ENCODE measurements at regions not wholly inside any gene's neighbourhood (a gene's known extent, or its start where the extent isn't known, plus 50 kb on each side); places are given as distances from the start of the nearest gene placed in this dataset.

GRCh38 chr10:71077796-71078453, 134.4 kb upstream of the UNC5B start:
- TF ChIP-seq, protein P1, sequence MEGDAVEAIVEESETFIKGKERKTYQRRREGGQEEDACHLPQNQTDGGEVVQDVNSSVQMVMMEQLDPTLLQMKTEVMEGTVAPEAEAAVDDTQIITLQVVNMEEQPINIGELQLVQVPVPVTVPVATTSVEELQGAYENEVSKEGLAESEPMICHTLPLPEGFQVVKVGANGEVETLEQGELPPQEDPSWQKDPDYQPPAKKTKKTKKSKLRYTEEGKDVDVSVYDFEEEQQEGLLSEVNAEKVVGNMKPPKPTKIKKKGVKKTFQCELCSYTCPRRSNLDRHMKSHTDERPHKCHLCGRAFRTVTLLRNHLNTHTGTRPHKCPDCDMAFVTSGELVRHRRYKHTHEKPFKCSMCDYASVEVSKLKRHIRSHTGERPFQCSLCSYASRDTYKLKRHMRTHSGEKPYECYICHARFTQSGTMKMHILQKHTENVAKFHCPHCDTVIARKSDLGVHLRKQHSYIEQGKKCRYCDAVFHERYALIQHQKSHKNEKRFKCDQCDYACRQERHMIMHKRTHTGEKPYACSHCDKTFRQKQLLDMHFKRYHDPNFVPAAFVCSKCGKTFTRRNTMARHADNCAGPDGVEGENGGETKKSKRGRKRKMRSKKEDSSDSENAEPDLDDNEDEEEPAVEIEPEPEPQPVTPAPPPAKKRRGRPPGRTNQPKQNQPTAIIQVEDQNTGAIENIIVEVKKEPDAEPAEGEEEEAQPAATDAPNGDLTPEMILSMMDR (conservative IDR thresholded peaks at IDR 0.05; ENCODE audit: low read depth, low read length), result no peak
- TF ChIP-seq SMC3 (IDR thresholded peaks at IDR 0.05; ENCODE audit: low read depth, low read length) (no peak), POLR2A (IDR thresholded peaks at IDR 0.05; ENCODE audit: low read depth, low read length) (no peak), USF2 (IDR thresholded peaks at IDR 0.05; ENCODE audit: low read depth, low read length) (no peak), CHD1 (IDR thresholded peaks at IDR 0.05; ENCODE audit: low read depth, low read length) (no peak), RFX5 (IDR thresholded peaks at IDR 0.05; ENCODE audit: low read depth, low read length) (no peak), MAFK (IDR thresholded peaks at IDR 0.05; ENCODE audit: low read depth, low read length) (no peak), NFE2L2 (IDR thresholded peaks at IDR 0.05; ENCODE audit: low read depth, low read length) (no peak), RCOR1 (IDR thresholded peaks at IDR 0.05; ENCODE audit: insufficient replicate concordance, low read length) (no peak), ELK1 (IDR thresholded peaks at IDR 0.05; ENCODE audit: borderline replicate concordance, low read depth, low read length) (no peak)

Measured in IMR-90 (cell line).